GM23248 (cell line): ENCODE measurements at regions not wholly inside any gene's neighbourhood (a gene's known extent, or its start where the extent isn't known, plus 50 kb on each side); places are given as distances from the start of the nearest gene placed in this dataset.

Experiments
- EZH2 ChIP-seq: fragments of 200-600 bp; sonication (generic); IDR thresholded peaks from 2 replicates; pipeline ENCODE4 v1.6.1; 2018; ENCODE audit warnings: antibody characterized with exemption, mild to moderate bottlenecking; ENCODE audit not compliant: insufficient read depth, poor library complexity, severe bottlenecking
- EZH2phosphoT487 ChIP-seq: fragments of 200-600 bp; sonication (generic); IDR thresholded peaks from 2 replicates; pipeline ENCODE4 v1.6.1; 2018; ENCODE audit warnings: antibody characterized with exemption, moderate library complexity, mild to moderate bottlenecking, low read depth; ENCODE audit not compliant: insufficient read depth

- no peak for TF ChIP-seq EZH2
- TF ChIP-seq EZH2phosphoT487: no peak
These were observed 473.0 kb upstream of the ROBO2 start for GRCh38 chr3:76566904-76567303.
